NB4 (cell line): ENCODE measurements at regions not wholly inside any gene's neighbourhood (a gene's known extent, or its start where the extent isn't known, plus 50 kb on each side); places are given as distances from the start of the nearest gene placed in this dataset.

Source experiments
- MYC ChIP-seq: IDR thresholded peaks from 2 replicates; pipeline ENCODE4 v1.6.1; 2011; ENCODE audit warnings: low read depth, low read length
- POLR2A ChIP-seq: IDR thresholded peaks from 2 replicates; pipeline ENCODE4 v1.6.1; 2011; ENCODE audit warnings: mild to moderate bottlenecking; ENCODE audit not compliant: insufficient read length; ENCODE audit errors: extremely low read depth
- TF ChIP-seq, protein P1 (sequence below): IDR thresholded peaks from one replicate; pipeline ENCODE4 v1.5.1; 2012; ENCODE audit warnings: low read depth, low read length
- TF ChIP-seq, protein P2 (sequence below): IDR thresholded peaks from 2 replicates; pipeline ENCODE4 v1.6.1; 2011; ENCODE audit warnings: low read depth, low read length

DNA sequence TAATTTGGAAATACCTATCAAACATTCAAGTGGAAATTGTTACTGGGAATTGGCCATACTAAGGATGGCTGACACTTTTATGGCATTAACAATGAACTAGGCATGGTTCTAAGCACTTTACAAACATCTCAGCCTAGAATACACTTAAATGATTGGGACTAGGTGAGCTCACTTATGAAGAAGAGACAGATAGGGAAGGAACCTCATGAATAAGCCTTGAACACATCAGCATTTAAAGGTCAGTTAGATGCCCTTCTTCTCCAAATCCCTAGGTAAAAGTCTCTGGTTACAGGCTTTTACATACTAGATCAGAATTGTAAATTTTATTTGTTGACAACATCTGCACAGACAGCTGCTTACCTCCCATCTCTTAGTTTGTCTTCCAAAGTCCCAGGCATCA, 488.6 kb downstream of the RMST start:
- TF ChIP-seq, protein P1, sequence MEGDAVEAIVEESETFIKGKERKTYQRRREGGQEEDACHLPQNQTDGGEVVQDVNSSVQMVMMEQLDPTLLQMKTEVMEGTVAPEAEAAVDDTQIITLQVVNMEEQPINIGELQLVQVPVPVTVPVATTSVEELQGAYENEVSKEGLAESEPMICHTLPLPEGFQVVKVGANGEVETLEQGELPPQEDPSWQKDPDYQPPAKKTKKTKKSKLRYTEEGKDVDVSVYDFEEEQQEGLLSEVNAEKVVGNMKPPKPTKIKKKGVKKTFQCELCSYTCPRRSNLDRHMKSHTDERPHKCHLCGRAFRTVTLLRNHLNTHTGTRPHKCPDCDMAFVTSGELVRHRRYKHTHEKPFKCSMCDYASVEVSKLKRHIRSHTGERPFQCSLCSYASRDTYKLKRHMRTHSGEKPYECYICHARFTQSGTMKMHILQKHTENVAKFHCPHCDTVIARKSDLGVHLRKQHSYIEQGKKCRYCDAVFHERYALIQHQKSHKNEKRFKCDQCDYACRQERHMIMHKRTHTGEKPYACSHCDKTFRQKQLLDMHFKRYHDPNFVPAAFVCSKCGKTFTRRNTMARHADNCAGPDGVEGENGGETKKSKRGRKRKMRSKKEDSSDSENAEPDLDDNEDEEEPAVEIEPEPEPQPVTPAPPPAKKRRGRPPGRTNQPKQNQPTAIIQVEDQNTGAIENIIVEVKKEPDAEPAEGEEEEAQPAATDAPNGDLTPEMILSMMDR, result no peak
- TF ChIP-seq MYC (no peak), POLR2A (no peak)
- TF ChIP-seq, protein P2, sequence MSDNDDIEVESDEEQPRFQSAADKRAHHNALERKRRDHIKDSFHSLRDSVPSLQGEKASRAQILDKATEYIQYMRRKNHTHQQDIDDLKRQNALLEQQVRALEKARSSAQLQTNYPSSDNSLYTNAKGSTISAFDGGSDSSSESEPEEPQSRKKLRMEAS, result no peak
